ENCODE measurements at regions not wholly inside any gene's neighbourhood (a gene's known extent, or its start where the extent isn't known, plus 50 kb on each side); places are given as distances from the start of the nearest gene placed in this dataset.

DNA sequence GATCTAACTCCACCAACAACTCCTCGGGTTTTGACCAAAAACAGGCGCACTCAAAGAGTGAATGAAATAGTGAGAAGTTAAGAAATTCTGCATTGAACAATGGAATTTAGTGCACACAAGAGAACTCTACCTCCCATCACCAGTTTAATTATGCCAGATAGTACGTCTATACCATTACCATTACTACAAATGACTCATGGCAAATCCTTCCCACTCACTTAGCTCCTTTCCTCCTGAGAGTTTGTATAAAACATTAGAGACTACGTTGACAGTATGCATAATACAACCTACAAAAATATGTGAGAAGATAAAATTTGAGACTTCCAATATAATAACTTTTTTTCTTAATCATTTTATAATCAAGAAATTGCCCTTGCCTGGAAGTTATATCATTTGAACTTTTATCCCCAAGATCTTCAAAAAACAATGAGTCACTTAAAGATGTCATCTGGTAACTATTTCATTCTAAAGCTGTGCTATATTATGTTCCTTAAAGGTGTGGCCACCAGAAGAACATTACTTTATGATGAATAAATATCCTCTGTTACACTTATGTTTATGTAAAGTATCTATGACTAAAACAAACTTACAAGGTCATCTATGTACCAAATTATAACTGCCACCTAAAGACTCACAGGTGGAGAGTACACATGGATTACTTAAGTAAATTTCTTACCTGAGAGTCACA is 297.9 kb upstream of the PTGER4 start:
- TF ChIP-seq EP300 (IDR thresholded peaks at IDR 0.05) (no peak), POLR2AphosphoS5 (IDR thresholded peaks at IDR 0.05) (no peak), POLR2A (IDR thresholded peaks at IDR 0.05) (no peak)
- TF ChIP-seq, protein P1, sequence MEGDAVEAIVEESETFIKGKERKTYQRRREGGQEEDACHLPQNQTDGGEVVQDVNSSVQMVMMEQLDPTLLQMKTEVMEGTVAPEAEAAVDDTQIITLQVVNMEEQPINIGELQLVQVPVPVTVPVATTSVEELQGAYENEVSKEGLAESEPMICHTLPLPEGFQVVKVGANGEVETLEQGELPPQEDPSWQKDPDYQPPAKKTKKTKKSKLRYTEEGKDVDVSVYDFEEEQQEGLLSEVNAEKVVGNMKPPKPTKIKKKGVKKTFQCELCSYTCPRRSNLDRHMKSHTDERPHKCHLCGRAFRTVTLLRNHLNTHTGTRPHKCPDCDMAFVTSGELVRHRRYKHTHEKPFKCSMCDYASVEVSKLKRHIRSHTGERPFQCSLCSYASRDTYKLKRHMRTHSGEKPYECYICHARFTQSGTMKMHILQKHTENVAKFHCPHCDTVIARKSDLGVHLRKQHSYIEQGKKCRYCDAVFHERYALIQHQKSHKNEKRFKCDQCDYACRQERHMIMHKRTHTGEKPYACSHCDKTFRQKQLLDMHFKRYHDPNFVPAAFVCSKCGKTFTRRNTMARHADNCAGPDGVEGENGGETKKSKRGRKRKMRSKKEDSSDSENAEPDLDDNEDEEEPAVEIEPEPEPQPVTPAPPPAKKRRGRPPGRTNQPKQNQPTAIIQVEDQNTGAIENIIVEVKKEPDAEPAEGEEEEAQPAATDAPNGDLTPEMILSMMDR (IDR thresholded peaks at IDR 0.05): no peak
